ENCODE measurements at regions not wholly inside any gene's neighbourhood (a gene's known extent, or its start where the extent isn't known, plus 50 kb on each side); places are given as distances from the start of the nearest gene placed in this dataset.

GRCh38 chr5:156186760-156187159 lies 140.2 kb upstream of the SGCD start:
- no TSS peak for BruUV-seq (replicated peaks)
- H3K9me2 ChIP-seq (ENCODE audit: insufficient read depth) = no peaks in the 10 kb centered on the region
- intact Hi-C loops (cut with micrococcal nuclease) = no loop called here
- ChIA-PET CTCF (no interaction called here), RAD21 (ENCODE audit: low non-redundant PET in 1 of 2, low total read pairs in 2 of 2, uncharacterized antibody in 2 of 2, unreplicated experiment in 2 of 2) (no interaction called here), POLR2A (no interaction called here)
- no peak overlapping the region for H3K27ac ChIP-seq (ENCODE audit: low read depth, low read length)
- no peak overlapping the region for H3K4me3 ChIP-seq (replicated peaks in 1 of 2; ENCODE audit: low read depth in 1 of 2, low read length in 2 of 2)
- H3K36me3 ChIP-seq (ENCODE audit: control insufficient read depth in 1 of 2, insufficient read depth in 2 of 2, low read length in 2 of 2) = no peaks in the 10 kb centered on the region
- peaks cover 0 to 4% of the 10 kb centered on the region in 2 experiments; a peak in 2 of 4 replicates for H3K9me3 ChIP-seq (ENCODE audit: control insufficient read depth in 1 of 2, insufficient read depth in 1 of 2, low read depth in 1 of 2, low read length in 2 of 2)
- no peak for TF ChIP-seq JUND (IDR thresholded peaks at IDR 0.05)
- TF ChIP-seq TCF7L2 (IDR thresholded peaks at IDR 0.05; ENCODE audit: borderline replicate concordance, extremely low read depth, insufficient read depth, insufficient read length) = no peak
- no peak for TF ChIP-seq SP1 (IDR thresholded peaks at IDR 0.05; ENCODE audit: low read depth)
- no peak for TF ChIP-seq EZH2 (IDR thresholded peaks at IDR 0.05)
- no peak for TF ChIP-seq CTCF (IDR thresholded peaks at IDR 0.05 in 2 of 3, conservative IDR thresholded peaks at IDR 0.05 in 1 of 3; ENCODE audit: borderline replicate concordance in 1 of 3, insufficient read depth in 1 of 3, low read depth in 2 of 3, low read length in 2 of 3)
- no peak for TF ChIP-seq EZH2phosphoT487 (IDR thresholded peaks at IDR 0.05; ENCODE audit: borderline replicate concordance)
- no peak for TF ChIP-seq REST (IDR thresholded peaks at IDR 0.05; ENCODE audit: low read depth)
- TF ChIP-seq YY1 (IDR thresholded peaks at IDR 0.05; ENCODE audit: extremely low read depth, insufficient replicate concordance, low read depth, low read length) = no peak
- TF ChIP-seq MAX (IDR thresholded peaks at IDR 0.05) = no peak
- no peak for TF ChIP-seq CEBPB (IDR thresholded peaks at IDR 0.05; ENCODE audit: low read depth)
- no peak for TF ChIP-seq FOSL1 (IDR thresholded peaks at IDR 0.05; ENCODE audit: low read depth)
- TF ChIP-seq POLR2A (IDR thresholded peaks at IDR 0.05; ENCODE audit: borderline replicate concordance, extremely low read depth, insufficient read depth, insufficient read length) = no peak
- no peaks in the 10 kb centered on the region for H4K20me1 ChIP-seq (ENCODE audit: insufficient read depth)
- H2AFZ ChIP-seq (ENCODE audit: low read depth, low read length, poor library complexity, severe bottlenecking) = no peak overlapping the region
- DNase-seq (ENCODE audit: low read depth, low spot score) (no peak), ATAC-seq (no peak)
- H3K27me3 ChIP-seq (ENCODE audit: insufficient read depth, low read length) = no peaks in the 10 kb centered on the region
- H3K9ac ChIP-seq (ENCODE audit: low read length) = no peak overlapping the region
- no peaks in the 10 kb centered on the region for H3K79me2 ChIP-seq (ENCODE audit: insufficient read depth, low read length)
- no peaks in the 10 kb centered on the region for H3K4me1 ChIP-seq (ENCODE audit: control insufficient read depth in 1 of 2, insufficient read depth in 2 of 2, low read length in 2 of 2)
- no peak overlapping the region for H3K4me2 ChIP-seq (ENCODE audit: low read length)
